ENCODE measurements at regions not wholly inside any gene's neighbourhood (a gene's known extent, or its start where the extent isn't known, plus 50 kb on each side); places are given as distances from the start of the nearest gene placed in this dataset.

- TF ChIP-seq CTCF (IDR thresholded peaks at IDR 0.05) (no peak), POLR2A (IDR thresholded peaks at IDR 0.05) (no peak)
Measured at GRCh38 chr1:229758101-229759036, 132.3 kb downstream of the URB2 start.

All from uterus (tissue), 2 donors.